A549 (cell line): ENCODE measurements at regions not wholly inside any gene's neighbourhood (a gene's known extent, or its start where the extent isn't known, plus 50 kb on each side); places are given as distances from the start of the nearest gene placed in this dataset.
A peak's percentile ranks its signal among the peaks of the same experiment; 100 is the strongest.

Experiments
- ATAC-seq, 2 experiments: fragments of 200-7000 bp in 1 of 2; fragments of >200 bp in 1 of 2; cut with Nextera tagmentation in 1 of 2; cut with Tn5 transposase in 1 of 2; 3 replicates each; pipeline versions ENCODE4 v1.8.0 to v1.9.1; 2018 to 2020; ENCODE audit warnings: mild to moderate bottlenecking in 1 of 2, moderate library complexity in 1 of 2
- CTCF ChIA-PET: fragments of 300-600 bp; sonication (Branson Sonifier 250); formaldehyde crosslinking; extraction: SDS; loops from one replicate; lab custom pipeline; 2021; ENCODE audit warnings: antibody characterized with exemption, inconsistent platforms; lab: Yijun Ruan, JAX
- POLR2A ChIA-PET: fragments of 350-600 bp; formaldehyde crosslinking; extraction: SDS; loops from one replicate; lab custom pipeline; 2021; ENCODE audit warnings: antibody characterized with exemption, inconsistent platforms; lab: Yijun Ruan, JAX
- DNase-seq, 2 experiments: peaks; one replicate each; pipeline versions ENCODE4 v3.0.0 to v3.0.0-alpha.2; 2011 to 2016; ENCODE audit warnings: low read depth in 1 of 2, low spot score in 1 of 2
- FAIRE-seq: peaks from 2 replicates; lab custom pipeline; 2011; peaks lifted over from hg19 to GRCh38; lab: Jason Lieb, UNC
- H3K27ac ChIP-seq, 2 experiments: fragments of >200 bp; sonication (Bioruptor Twin); formaldehyde crosslinking; 3 replicates each; pipeline ENCODE4 v1.5.1; 2016 to 2017
- H3K4me1 ChIP-seq: fragments of >200 bp; sonication (Bioruptor Twin); formaldehyde crosslinking; 3 replicates; pipeline ENCODE4 v1.6.1; 2016
- H3K4me2 ChIP-seq: fragments of >200 bp; sonication (Bioruptor Twin); formaldehyde crosslinking; 3 replicates; pipeline ENCODE4 v1.6.1; 2016
- H3K4me3 ChIP-seq: fragments of >200 bp; sonication (Bioruptor Twin); formaldehyde crosslinking; 3 replicates; pipeline ENCODE4 v1.5.1; 2016
- H3K9me3 ChIP-seq: fragments of >200 bp; sonication (Bioruptor Twin); formaldehyde crosslinking; 3 replicates; pipeline ENCODE4 v1.6.1; 2016
- CEBPB ChIP-seq, 2 experiments: fragments of >200 bp in 1 of 2; sonication (Bioruptor Twin) in 1 of 2; formaldehyde crosslinking in 1 of 2; IDR thresholded peaks; 2 replicates each; pipeline ENCODE4 v1.6.1; 2012 to 2016
- CHD2 ChIP-seq: fragments of 150-350 bp; IDR thresholded peaks from 2 replicates; pipeline ENCODE4 v1.6.1; 2014; ENCODE audit warnings: low read length; ENCODE audit not compliant: partially characterized antibody
- CHD4 ChIP-seq: fragments of 200-600 bp; sonication (generic); IDR thresholded peaks from 2 replicates; pipeline ENCODE4 v1.6.1; 2016; ENCODE audit warnings: antibody characterized with exemption, mild to moderate bottlenecking, borderline replicate concordance
- CTCF ChIP-seq: fragments of >200 bp; sonication (Bioruptor Twin); formaldehyde crosslinking; IDR thresholded peaks from 3 replicates; pipeline ENCODE4 v1.5.1; 2016
- EHF ChIP-seq: fragments of 250-450 bp; sonication (Bioruptor Pico); IDR thresholded peaks from 2 replicates; pipeline ENCODE4 v1.5.0; 2020; ENCODE audit warnings: mild to moderate bottlenecking
- FOSL2 ChIP-seq, 2 experiments: fragments of 450-650 bp in 1 of 2; fragments of >200 bp in 1 of 2; sonication (Bioruptor Twin) in 1 of 2; formaldehyde crosslinking; IDR thresholded peaks; 2 replicates each; pipeline versions ENCODE4 v1.5.0 to v1.6.1; 2016 to 2020; ENCODE audit warnings: mild to moderate bottlenecking in 1 of 2, moderate library complexity in 1 of 2
- GATA3 ChIP-seq: IDR thresholded peaks from 2 replicates; pipeline ENCODE4 v1.6.1; 2012; ENCODE audit warnings: borderline replicate concordance
- HDAC2 ChIP-seq: fragments of 200-600 bp; sonication (generic); IDR thresholded peaks from 2 replicates; pipeline ENCODE4 v1.6.1; 2016
- HES2 ChIP-seq: fragments of >200 bp; sonication (Bioruptor Twin); formaldehyde crosslinking; IDR thresholded peaks from 2 replicates; pipeline ENCODE4 v1.6.1; 2016
- HEYL ChIP-seq: fragments of 250-450 bp; sonication (Bioruptor Pico); IDR thresholded peaks from 2 replicates; pipeline ENCODE4 v1.8.0; 2021; ENCODE audit warnings: mild to moderate bottlenecking, moderate library complexity
- HOXA7 ChIP-seq: fragments of 250-450 bp; sonication (Bioruptor Pico); IDR thresholded peaks from 2 replicates; pipeline ENCODE4 v1.5.0; 2020; ENCODE audit warnings: mild to moderate bottlenecking, moderate library complexity
- HOXB13 ChIP-seq: fragments of 250-450 bp; sonication (Bioruptor Pico); IDR thresholded peaks from 2 replicates; pipeline ENCODE4 v1.5.0; 2020; ENCODE audit warnings: low read depth, mild to moderate bottlenecking, moderate library complexity
- HOXB5 ChIP-seq: fragments of 250-450 bp; sonication (Bioruptor Pico); IDR thresholded peaks from 2 replicates; pipeline ENCODE4 v1.5.0; 2020; ENCODE audit warnings: mild to moderate bottlenecking, moderate library complexity
- KDM1A ChIP-seq: fragments of 200-600 bp; sonication (generic); IDR thresholded peaks from 2 replicates; pipeline ENCODE4 v1.6.1; 2016; ENCODE audit warnings: low read depth, mild to moderate bottlenecking
- KDM5A ChIP-seq: fragments of 200-600 bp; sonication (generic); IDR thresholded peaks from 2 replicates; pipeline ENCODE4 v1.6.1; 2016; ENCODE audit warnings: antibody characterized with exemption, mild to moderate bottlenecking
- MAFK ChIP-seq: fragments of 450-650 bp; IDR thresholded peaks from 2 replicates; pipeline ENCODE4 v1.6.1; 2014; ENCODE audit not compliant: partially characterized antibody
- MAZ ChIP-seq: fragments of 150-350 bp; IDR thresholded peaks from 2 replicates; pipeline ENCODE4 v1.6.1; 2014; ENCODE audit warnings: antibody characterized with exemption, low read depth, low read length, borderline replicate concordance
- MYC ChIP-seq: IDR thresholded peaks from 2 replicates; pipeline ENCODE4 v1.6.1; 2012; ENCODE audit warnings: mild to moderate bottlenecking, inconsistent platforms, low read length, improper control_type of control experiment, borderline replicate concordance
- NFE2L2 ChIP-seq: fragments of 150-350 bp; conservative IDR thresholded peaks from 2 replicates; pipeline ENCODE4 v1.6.1; 2014; ENCODE audit warnings: low read length
- PHF8 ChIP-seq: fragments of 200-600 bp; sonication (generic); IDR thresholded peaks from 2 replicates; pipeline ENCODE4 v1.6.1; 2016; ENCODE audit warnings: low read depth, mild to moderate bottlenecking, antibody characterized with exemption, moderate library complexity, borderline replicate concordance
- RARB ChIP-seq: fragments of 250-450 bp; sonication (Bioruptor Pico); IDR thresholded peaks from 2 replicates; pipeline ENCODE4 v1.8.0; 2021; ENCODE audit warnings: mild to moderate bottlenecking, moderate library complexity
- RNF2 ChIP-seq: fragments of 200-600 bp; sonication (generic); IDR thresholded peaks from 2 replicates; pipeline ENCODE4 v1.6.1; 2016; ENCODE audit warnings: low read depth, mild to moderate bottlenecking, antibody characterized with exemption, moderate library complexity, borderline replicate concordance
- SREBF2 ChIP-seq: fragments of 450-650 bp; IDR thresholded peaks from 2 replicates; pipeline ENCODE4 v1.6.1; 2014; ENCODE audit warnings: mild to moderate bottlenecking, moderate library complexity
- TFCP2L1 ChIP-seq: fragments of 250-450 bp; sonication (Bioruptor Pico); IDR thresholded peaks from 2 replicates; pipeline ENCODE4 v1.5.0; 2021; ENCODE audit warnings: mild to moderate bottlenecking
- TP53 ChIP-seq: fragments of 250-450 bp; sonication (Bioruptor Pico); IDR thresholded peaks from 2 replicates; pipeline ENCODE4 v1.5.0; 2021; ENCODE audit warnings: mild to moderate bottlenecking, moderate library complexity
- ZFP36 ChIP-seq: fragments of 450-650 bp; IDR thresholded peaks from 2 replicates; pipeline ENCODE4 v1.6.1; 2014; ENCODE audit warnings: borderline replicate concordance; ENCODE audit not compliant: partially characterized antibody
- ZSCAN20 ChIP-seq: fragments of 250-450 bp; sonication (Bioruptor Pico); IDR thresholded peaks from 2 replicates; pipeline ENCODE4 v1.8.0; 2022; ENCODE audit warnings: mild to moderate bottlenecking, moderate library complexity
- WGBS: methylation state at CpG from one replicate; pipeline ENCODE4 v1.1.6; 2017; ENCODE audit errors: missing lambda C conversion rate; 5-methylcytosine and 5-hydroxymethylcytosine counted together
- TF ChIP-seq, protein P1 (sequence below): IDR thresholded peaks from 2 replicates; pipeline ENCODE4 v1.6.1; 2012
- TF ChIP-seq, protein P2 (sequence below): fragments of 250-450 bp; sonication (Bioruptor Pico); IDR thresholded peaks from 2 replicates; pipeline ENCODE4 v1.5.0; 2021; ENCODE audit warnings: mild to moderate bottlenecking, moderate library complexity, borderline replicate concordance
- TF ChIP-seq, protein P3 (sequence below): IDR thresholded peaks from 2 replicates; pipeline ENCODE4 v1.6.1; 2012; ENCODE audit warnings: low read depth, borderline replicate concordance

DNA sequence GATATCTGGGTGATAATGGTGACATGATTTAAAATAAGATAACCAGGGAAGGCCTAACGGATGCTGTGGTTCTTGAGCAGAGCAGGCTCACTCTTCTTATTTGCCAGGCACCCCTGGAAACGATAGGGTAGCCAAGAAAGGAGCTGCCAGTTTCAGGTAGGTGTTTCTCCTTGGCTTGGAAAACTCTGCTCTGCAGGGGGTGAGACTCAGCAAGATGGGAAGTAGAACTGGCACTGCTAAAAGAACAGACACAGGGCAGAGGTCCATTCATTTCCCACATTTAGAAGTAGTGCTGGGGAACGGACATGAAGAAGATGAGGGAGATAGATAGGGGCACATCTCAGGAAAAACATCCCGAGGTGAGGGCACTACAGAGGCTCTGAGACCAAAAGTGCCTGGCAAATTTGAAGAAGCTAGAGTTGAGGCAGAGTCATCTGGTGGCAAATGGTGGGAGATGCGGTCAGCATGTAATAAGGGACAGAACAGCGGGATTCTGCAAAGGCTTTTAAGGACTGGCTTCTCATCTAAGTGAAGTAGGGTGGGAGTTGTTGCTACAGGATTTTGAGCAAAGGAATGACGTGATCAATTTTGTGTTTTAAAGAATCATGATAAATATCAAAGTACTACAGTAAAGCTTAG is 323.4 kb upstream of the PLSCR5 start:
- FAIRE-seq: no peak

GRCh38 chr3:146921693-146922092 is 316.5 kb upstream of the PLSCR5 start:
- TF ChIP-seq CEBPB (IDR thresholded peaks at IDR 0.05) (no peak), HOXA7 (CRISPR knock-in tag) (no peak), MAFK (no peak), KDM5A (no peak), GATA3 (no peak), HOXB5 (CRISPR knock-in tag) (no peak), MAZ (no peak), RNF2 (no peak), FOSL2 (IDR thresholded peaks at IDR 0.05) (no peak), FOSL2 (CRISPR knock-in tag; IDR thresholded peaks at IDR 0.05) (no peak), HDAC2 (no peak), ZFP36 (no peak)
- TF ChIP-seq, protein P1, sequence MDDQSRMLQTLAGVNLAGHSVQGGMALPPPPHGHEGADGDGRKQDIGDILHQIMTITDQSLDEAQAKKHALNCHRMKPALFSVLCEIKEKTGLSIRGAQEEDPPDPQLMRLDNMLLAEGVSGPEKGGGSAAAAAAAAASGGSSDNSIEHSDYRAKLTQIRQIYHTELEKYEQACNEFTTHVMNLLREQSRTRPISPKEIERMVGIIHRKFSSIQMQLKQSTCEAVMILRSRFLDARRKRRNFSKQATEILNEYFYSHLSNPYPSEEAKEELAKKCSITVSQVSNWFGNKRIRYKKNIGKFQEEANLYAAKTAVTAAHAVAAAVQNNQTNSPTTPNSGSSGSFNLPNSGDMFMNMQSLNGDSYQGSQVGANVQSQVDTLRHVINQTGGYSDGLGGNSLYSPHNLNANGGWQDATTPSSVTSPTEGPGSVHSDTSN: no peak
- TF ChIP-seq, protein P2, sequence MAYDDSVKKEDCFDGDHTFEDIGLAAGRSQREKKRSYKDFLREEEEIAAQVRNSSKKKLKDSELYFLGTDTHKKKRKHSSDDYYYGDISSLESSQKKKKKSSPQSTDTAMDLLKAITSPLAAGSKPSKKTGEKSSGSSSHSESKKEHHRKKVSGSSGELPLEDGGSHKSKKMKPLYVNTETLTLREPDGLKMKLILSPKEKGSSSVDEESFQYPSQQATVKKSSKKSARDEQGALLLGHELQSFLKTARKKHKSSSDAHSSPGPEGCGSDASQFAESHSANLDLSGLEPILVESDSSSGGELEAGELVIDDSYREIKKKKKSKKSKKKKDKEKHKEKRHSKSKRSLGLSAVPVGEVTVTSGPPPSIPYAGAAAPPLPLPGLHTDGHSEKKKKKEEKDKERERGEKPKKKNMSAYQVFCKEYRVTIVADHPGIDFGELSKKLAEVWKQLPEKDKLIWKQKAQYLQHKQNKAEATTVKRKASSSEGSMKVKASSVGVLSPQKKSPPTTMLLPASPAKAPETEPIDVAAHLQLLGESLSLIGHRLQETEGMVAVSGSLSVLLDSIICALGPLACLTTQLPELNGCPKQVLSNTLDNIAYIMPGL (CRISPR knock-in tag): no peak
- no peak overlapping the region for H3K27ac ChIP-seq
- ATAC-seq (peak in 1 of 2 experiments; percentile 40; a peak in 2 of 6 replicates), DNase-seq (no peak), FAIRE-seq (no peak)
- WGBS: 30% methylated on average over 8 of the region's 8 CpGs
- CTCF ChIA-PET: no interaction called here
- H3K4me2 ChIP-seq: no peak overlapping the region
- no peaks in the 10 kb centered on the region for H3K4me1 ChIP-seq
- no peaks in the 10 kb centered on the region for H3K9me3 ChIP-seq
- POLR2A ChIA-PET: no interaction called here
- no peak overlapping the region for H3K4me3 ChIP-seq

More for the DNA sequence above, 323.4 kb upstream of the PLSCR5 start:
- no peak for TF ChIP-seq HOXB13 (CRISPR knock-in tag)
- no peak for TF ChIP-seq PHF8
- no peak for TF ChIP-seq KDM5A
- no peak for TF ChIP-seq RARB (CRISPR knock-in tag)
- TF ChIP-seq CHD2: no peak
- TF ChIP-seq TP53 (CRISPR knock-in tag): no peak
- TF ChIP-seq HEYL: no peak
- no peak for TF ChIP-seq KDM1A
- no peak for TF ChIP-seq CTCF
- TF ChIP-seq ZSCAN20 (CRISPR knock-in tag): no peak
- TF ChIP-seq NFE2L2: no peak
- no peak for TF ChIP-seq RNF2
- no peak for TF ChIP-seq CHD4
- TF ChIP-seq, protein P3, sequence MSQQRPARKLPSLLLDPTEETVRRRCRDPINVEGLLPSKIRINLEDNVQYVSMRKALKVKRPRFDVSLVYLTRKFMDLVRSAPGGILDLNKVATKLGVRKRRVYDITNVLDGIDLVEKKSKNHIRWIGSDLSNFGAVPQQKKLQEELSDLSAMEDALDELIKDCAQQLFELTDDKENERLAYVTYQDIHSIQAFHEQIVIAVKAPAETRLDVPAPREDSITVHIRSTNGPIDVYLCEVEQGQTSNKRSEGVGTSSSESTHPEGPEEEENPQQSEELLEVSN: no peak
- no peak for TF ChIP-seq HES2
- TF ChIP-seq EHF (CRISPR knock-in tag): no peak
- TF ChIP-seq MAZ: no peak
- TF ChIP-seq TFCP2L1 (CRISPR knock-in tag): no peak
- TF ChIP-seq MYC: no peak
- no peak for TF ChIP-seq SREBF2
- ATAC-seq: no peak
- DNase-seq: no peak
- Histone ChIP-seq H3K4me1 (no peaks in the 10 kb centered on the region), H3K9me3 (no peaks in the 10 kb centered on the region), H3K4me2 (no peak overlapping the region), H3K27ac (no peak overlapping the region), H3K4me3 (no peak overlapping the region)
- ChIA-PET CTCF (no interaction called here), POLR2A (no interaction called here)
- WGBS: 32% methylated on average over 7 of the region's 7 CpGs
